Naive B cell (primary cell): ENCODE measurements at regions not wholly inside any gene's neighbourhood (a gene's known extent, or its start where the extent isn't known, plus 50 kb on each side); places are given as distances from the start of the nearest gene placed in this dataset.
"Not testable (repeated sequence)": the region's sequence is repeated elsewhere in the genome, so short reads cannot be mapped to it uniquely, and the experiment has no call there.

Source experiments
- ATAC-seq, 2 donors: fragments of 150-1000 bp; cut with Tn5 transposase; 2 replicates each; pipeline ENCODE4 v1.10.0; 2021; ENCODE audit warnings: low read depth in 2 of 2, mild to moderate bottlenecking in 2 of 2, moderate library complexity in 2 of 2
- DNase-seq: peaks from one replicate; pipeline ENCODE4 v3.0.0; 2022
- H3K27ac Mint-ChIP-seq, 6 donors: one replicate each; pipeline ENCODE4 v1.8.0; 2020 to 2022; ENCODE audit warnings: mild to moderate bottlenecking in 6 of 6, mixed read lengths in 6 of 6, moderate library complexity in 5 of 6, inconsistent platforms in 2 of 6
- H3K27me3 Mint-ChIP-seq, 3 donors: one replicate each; pipeline ENCODE4 v1.8.0; 2021 to 2022; ENCODE audit warnings: mixed read lengths in 3 of 3, mild to moderate bottlenecking in 1 of 3
- H3K36me3 Mint-ChIP-seq, 2 donors: one replicate each; pipeline ENCODE4 v1.8.0; 2020 to 2022; ENCODE audit warnings: mixed read lengths in 2 of 2, inconsistent platforms in 1 of 2, mild to moderate bottlenecking in 1 of 2
- H3K4me1 Mint-ChIP-seq, 3 donors: one replicate each; pipeline ENCODE4 v1.8.0; 2020 to 2022; ENCODE audit warnings: mixed read lengths in 3 of 3, inconsistent platforms in 1 of 3, mild to moderate bottlenecking in 1 of 3, moderate library complexity in 1 of 3
- H3K4me3 Mint-ChIP-seq, 8 donors: one replicate each; pipeline ENCODE4 v1.8.0; 2020 to 2022; ENCODE audit warnings: mild to moderate bottlenecking in 8 of 8, mixed read lengths in 8 of 8, moderate library complexity in 8 of 8, inconsistent platforms in 2 of 8
- H3K9me3 Mint-ChIP-seq, 7 donors: one replicate each; pipeline ENCODE4 v1.8.0; 2020 to 2022; ENCODE audit warnings: mixed read lengths in 7 of 7, mild to moderate bottlenecking in 5 of 7, inconsistent platforms in 2 of 7, moderate library complexity in 1 of 7

DNA sequence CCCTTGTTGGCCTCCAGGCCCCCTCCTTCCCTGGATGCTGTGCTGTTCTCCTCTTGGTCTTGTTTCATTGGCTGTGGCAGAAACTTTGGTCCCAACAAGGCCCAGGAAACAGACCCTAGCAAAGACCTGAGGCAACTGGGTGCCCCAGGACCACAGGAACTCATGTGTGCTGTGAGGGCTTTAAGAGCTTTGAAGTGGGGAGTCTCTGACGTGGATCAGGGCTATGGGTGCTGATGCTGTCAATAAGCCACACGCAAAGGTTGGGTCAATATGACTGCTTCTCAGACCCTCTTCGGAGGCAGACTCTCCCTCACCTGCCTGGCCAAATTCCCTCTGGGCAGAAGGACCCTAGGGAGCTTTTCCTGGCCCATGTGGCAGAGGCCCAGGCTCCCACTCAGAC lies 91.5 kb upstream of the MLN start:
- H3K9me3 Mint-ChIP-seq, result no peaks in the 10 kb centered on the region
- ATAC-seq (no peak), DNase-seq (no peak)
- H3K27ac Mint-ChIP-seq, result no peak overlapping the region
- H3K36me3 Mint-ChIP-seq, result no peaks in the 10 kb centered on the region
- no peak overlapping the region for H3K4me3 Mint-ChIP-seq
- peaks cover 0 to under 1% (median under 1%) of the 10 kb centered on the region in 3 donors for H3K4me1 Mint-ChIP-seq
- H3K27me3 Mint-ChIP-seq, result peaks cover 9 to 33% (median 20%) of the 10 kb centered on the region in 3 donors

GRCh38 chr6:33894438-33894837 lies 90.6 kb upstream of the MLN start:
- ATAC-seq, result no peak

DNA sequence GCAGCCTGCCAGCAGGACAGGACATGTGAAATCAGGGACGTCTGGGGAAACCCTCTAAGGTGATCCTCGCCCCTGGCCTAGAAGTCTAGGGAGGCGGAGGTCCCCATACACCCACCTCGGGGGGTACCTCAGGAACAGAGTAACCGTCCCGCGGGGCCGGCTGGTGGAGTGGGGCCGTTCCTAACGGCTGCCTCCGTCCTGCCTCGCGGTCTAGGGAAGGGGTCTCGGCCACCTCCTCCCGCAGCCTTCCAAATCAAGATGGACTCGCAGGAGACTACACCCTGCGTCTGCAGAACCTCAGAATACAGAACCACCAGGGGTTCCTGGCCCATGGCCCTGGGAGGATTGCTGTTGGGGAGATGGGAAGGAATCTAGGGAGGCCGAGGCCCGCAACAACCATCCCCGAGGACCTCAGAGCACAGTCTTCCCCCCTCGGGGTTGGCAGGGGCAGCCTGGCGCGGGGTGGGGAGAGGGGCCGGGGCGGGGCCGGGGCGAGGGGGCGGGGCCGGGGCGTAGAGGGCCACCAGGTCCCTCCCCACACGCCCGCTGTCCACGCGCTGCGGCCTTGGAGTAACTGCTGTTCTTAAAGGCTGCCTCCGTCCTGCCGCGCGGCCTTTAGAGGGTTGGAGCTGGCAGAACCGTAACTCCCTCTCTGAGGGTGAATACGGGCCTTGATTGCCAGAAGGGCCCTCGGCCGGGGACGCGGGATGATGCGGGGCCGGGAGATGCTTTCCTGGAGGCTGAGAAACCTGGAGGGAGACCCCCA lies 89.0 kb upstream of the MLN start:
- Mint-ChIP-seq H3K27me3 (peaks cover 9 to 26% (median 25%) of the 10 kb centered on the region in 3 donors), H3K27ac (no peak overlapping the region), H3K4me3 (no peak overlapping the region), H3K9me3 (no peaks in the 10 kb centered on the region), H3K36me3 (no peaks in the 10 kb centered on the region), H3K4me1 (no peaks in the 10 kb centered on the region)
- ATAC-seq (no peak), DNase-seq (no peak)

More at GRCh38 chr6:33894438-33894837, 90.6 kb upstream of the MLN start:
- peaks cover 9 to 31% (median 20%) of the 10 kb centered on the region in 3 donors for H3K27me3 Mint-ChIP-seq
- no peak for DNase-seq
- no peaks in the 10 kb centered on the region for H3K4me1 Mint-ChIP-seq
- H3K27ac Mint-ChIP-seq, result no peak overlapping the region
- H3K4me3 Mint-ChIP-seq, result no peak overlapping the region
- H3K9me3 Mint-ChIP-seq, result no peaks in the 10 kb centered on the region
- H3K36me3 Mint-ChIP-seq, result no peaks in the 10 kb centered on the region

GRCh38 chr6:33888664-33889200 lies 84.9 kb upstream of the MLN start:
- no peaks in the 10 kb centered on the region for H3K9me3 Mint-ChIP-seq
- H3K36me3 Mint-ChIP-seq, result no peaks in the 10 kb centered on the region
- no peaks in the 10 kb centered on the region for H3K4me1 Mint-ChIP-seq
- DNase-seq (no peak), ATAC-seq (no peak)
- no peak overlapping the region for H3K27ac Mint-ChIP-seq
- peaks cover 0 to 40% (median 30%) of the 10 kb centered on the region in 3 donors for H3K27me3 Mint-ChIP-seq
- H3K4me3 Mint-ChIP-seq, result no peak overlapping the region

DNA sequence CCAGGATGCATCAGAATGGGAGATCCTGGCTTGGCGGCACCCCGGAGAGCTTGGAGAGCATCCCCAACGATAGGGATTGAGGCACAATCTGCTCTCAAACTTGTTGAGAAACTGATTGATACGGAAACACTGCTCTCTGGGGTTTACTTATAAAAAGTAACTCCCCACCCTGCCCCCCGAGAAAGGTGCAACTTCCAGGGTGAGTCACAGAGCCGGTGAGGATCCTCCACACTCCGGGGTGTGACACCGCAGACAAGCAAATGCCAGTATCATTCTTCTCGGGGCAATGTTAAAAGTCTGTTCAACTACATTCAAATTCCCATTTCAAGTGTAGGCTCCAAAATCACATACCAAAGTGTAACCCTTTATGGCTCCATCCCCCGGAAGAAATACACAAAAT lies 84.4 kb upstream of the MLN start:
- H3K4me3 Mint-ChIP-seq, result no peak overlapping the region
- no peaks in the 10 kb centered on the region for H3K9me3 Mint-ChIP-seq
- no peak for ATAC-seq
- no peaks in the 10 kb centered on the region for H3K36me3 Mint-ChIP-seq
- H3K27me3 Mint-ChIP-seq, result peaks cover 0 to 35% (median 24%) of the 10 kb centered on the region in 3 donors
- DNase-seq, result no peak
- no peaks in the 10 kb centered on the region for H3K4me1 Mint-ChIP-seq
- no peak overlapping the region for H3K27ac Mint-ChIP-seq

DNA sequence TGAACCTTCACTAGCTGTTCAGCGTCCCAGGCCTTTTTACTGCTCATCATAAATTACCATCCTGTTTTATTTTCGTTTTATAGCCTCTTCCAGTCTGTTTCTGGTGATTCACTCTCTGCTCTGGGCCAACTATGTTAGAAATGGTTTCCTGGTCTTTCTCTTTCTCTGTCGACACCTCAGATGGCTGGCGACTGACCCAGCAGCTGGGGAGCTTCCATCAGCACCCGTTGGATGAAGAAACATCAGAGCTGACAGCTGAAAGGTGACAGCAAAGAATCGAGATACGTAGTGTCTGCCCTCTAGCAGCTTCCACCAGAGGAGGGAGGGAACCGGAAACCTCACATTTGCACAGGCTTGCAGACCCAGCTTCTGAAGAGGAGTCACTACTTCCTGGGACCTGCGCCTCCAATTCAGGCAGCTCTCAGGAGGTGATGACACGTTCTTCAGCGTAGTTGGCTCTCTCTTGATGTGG lies 82.9 kb upstream of the MLN start:
- H3K4me3 Mint-ChIP-seq, result no peak overlapping the region
- H3K4me1 Mint-ChIP-seq, result no peaks in the 10 kb centered on the region
- no peak for DNase-seq
- ATAC-seq, result no peak
- H3K27ac Mint-ChIP-seq, result peak overlapping the region in 1 of 6 donors; percentile 0
- H3K36me3 Mint-ChIP-seq, result no peaks in the 10 kb centered on the region
- H3K27me3 Mint-ChIP-seq, result peaks cover 0 to 25% (median 19%) of the 10 kb centered on the region in 3 donors
- H3K9me3 Mint-ChIP-seq, result no peaks in the 10 kb centered on the region

DNA sequence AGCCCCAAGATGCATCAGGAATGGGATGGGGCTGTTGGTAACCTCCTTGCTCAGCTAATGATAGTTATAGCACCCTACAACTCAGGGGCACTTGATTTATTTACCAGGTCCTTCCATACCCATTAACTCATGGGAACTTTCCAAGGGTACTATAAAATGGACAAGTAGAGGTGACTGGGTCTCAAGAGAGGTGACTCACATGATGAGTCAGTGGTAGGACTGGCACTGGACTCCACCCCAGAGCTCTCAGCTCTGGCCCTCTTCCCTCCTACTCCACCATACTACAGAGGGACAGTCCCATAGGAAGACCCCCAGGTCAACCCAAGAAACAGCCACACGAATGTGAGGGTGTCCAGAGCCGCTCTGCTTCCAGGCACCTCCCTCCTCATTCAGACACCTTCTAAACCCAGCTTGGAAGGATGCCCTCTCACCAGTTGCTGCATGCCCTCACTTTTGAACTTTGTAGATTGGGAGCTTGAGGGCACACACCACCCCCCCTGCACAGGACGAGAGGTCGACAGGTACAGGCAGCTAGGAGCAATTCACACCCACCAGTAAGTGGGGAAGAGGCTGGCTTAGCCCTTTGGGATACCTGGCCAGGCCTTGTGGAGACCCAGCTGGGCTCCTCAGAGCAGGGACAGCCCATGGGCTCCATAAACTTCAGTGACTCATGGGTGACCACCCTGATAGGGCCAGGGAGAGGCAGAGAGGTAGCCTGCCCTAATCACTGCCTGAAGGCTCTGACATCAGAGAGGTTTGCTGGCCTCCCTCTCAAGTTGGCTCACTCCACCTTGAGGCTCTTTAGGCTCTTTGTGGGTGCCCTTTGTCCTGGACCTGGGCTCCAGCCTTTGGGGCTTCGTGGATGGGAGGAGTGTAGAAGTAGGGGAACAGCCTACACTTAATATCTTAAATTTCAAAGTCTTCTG lies 81.6 kb upstream of the MLN start:
- Mint-ChIP-seq H3K9me3 (no peaks in the 10 kb centered on the region), H3K27me3 (peaks cover 5 to 25% (median 11%) of the 10 kb centered on the region in 3 donors), H3K27ac (no peak overlapping the region), H3K36me3 (no peaks in the 10 kb centered on the region), H3K4me3 (no peak overlapping the region), H3K4me1 (no peaks in the 10 kb centered on the region)
- ATAC-seq (no peak), DNase-seq (no peak)

DNA sequence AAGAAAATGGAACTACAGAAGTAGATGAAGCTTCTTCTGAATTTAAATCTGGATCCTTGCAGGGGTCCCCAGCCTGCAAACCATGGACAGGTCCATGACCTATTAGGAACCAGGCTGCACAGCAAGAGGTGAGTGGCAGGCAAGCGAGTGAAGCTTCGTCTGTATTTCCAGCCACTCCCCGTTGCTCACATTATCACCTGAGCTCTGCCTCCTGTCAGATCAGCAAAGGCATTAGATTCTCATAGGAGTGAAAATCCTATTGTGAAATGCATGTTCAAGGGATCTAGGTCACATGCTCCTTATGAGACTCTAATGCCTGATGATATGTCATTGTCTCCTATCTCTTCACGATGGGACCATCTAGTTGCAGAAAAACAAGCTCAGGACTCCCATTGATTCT lies 79.8 kb upstream of the MLN start:
- not testable (repeated sequence) for H3K9me3 Mint-ChIP-seq, H3K27ac Mint-ChIP-seq, H3K36me3 Mint-ChIP-seq, H3K4me3 Mint-ChIP-seq, ATAC-seq, DNase-seq, H3K4me1 Mint-ChIP-seq
- H3K27me3 Mint-ChIP-seq, result peaks cover 5 to 25% (median 11%) of the 10 kb centered on the region in 3 donors

DNA sequence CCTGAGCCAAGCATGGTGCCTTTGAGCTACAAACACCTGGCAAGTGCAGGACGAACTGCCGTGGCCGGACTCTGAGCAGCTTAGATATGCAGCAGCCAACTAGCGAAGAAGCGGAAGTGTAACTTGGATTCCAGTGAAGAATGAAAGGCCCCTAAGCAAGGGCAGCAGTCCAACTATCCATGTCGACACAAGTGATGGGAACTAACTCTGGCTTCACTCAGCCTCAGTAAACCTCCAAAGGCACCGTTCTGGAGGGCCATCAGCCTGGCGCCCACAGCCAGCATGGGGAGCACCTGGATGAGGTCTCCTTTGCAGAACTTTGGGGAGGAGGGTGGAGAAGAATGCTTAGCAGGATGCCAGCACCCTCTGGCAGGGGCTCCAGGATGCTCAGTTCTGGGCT lies 78.4 kb upstream of the MLN start:
- Mint-ChIP-seq H3K4me3 (no peak overlapping the region), H3K9me3 (no peaks in the 10 kb centered on the region), H3K27me3 (peaks cover 5 to 16% (median 9%) of the 10 kb centered on the region in 3 donors), H3K36me3 (no peaks in the 10 kb centered on the region), H3K27ac (no peak overlapping the region), H3K4me1 (peaks cover 0 to 5% (median 0%) of the 10 kb centered on the region in 3 donors)
- DNase-seq (no peak), ATAC-seq (no peak)

DNA sequence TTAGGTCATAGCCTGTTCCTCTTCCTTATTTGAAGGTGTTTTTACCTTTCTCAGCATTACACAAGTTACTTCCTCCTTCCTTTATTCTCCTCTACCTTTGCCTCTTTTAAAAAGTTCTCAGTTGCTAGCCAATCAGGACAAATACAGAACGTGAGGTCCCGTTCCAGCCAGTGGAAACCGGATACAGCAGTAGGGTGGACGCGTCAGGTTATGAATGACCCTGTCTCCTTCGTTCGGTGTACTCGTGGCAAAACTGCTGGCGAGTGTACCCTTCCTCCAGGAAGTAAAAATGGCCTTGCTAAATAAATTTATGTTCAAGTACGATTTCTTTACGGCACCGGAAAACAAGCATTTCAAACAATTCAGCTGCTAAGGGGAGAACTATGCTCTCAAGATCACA lies 77.0 kb upstream of the MLN start:
- Mint-ChIP-seq H3K9me3 (no peaks in the 10 kb centered on the region), H3K4me3 (no peak overlapping the region), H3K4me1 (peaks cover 0 to 5% (median 0%) of the 10 kb centered on the region in 3 donors), H3K36me3 (no peaks in the 10 kb centered on the region), H3K27me3 (peaks cover 5 to 24% (median 16%) of the 10 kb centered on the region in 3 donors), H3K27ac (no peak overlapping the region)
- DNase-seq (no peak), ATAC-seq (no peak)

GRCh38 chr6:33880104-33880678 lies 76.4 kb upstream of the MLN start:
- DNase-seq, result no peak
- H3K27me3 Mint-ChIP-seq, result peaks cover 5 to 23% (median 17%) of the 10 kb centered on the region in 3 donors

GRCh38 chr6:33878562-33878961 lies 74.8 kb upstream of the MLN start:
- Mint-ChIP-seq H3K27ac (no peak overlapping the region), H3K4me3 (no peak overlapping the region), H3K36me3 (no peaks in the 10 kb centered on the region), H3K4me1 (peaks cover 0 to 10% (median 0%) of the 10 kb centered on the region in 3 donors), H3K9me3 (no peaks in the 10 kb centered on the region), H3K27me3 (peaks cover 5 to 25% (median 19%) of the 10 kb centered on the region in 3 donors)
- no peak for DNase-seq
- ATAC-seq, result no peak

More at GRCh38 chr6:33880104-33880678, 76.4 kb upstream of the MLN start:
- no peaks in the 10 kb centered on the region for H3K9me3 Mint-ChIP-seq
- peak overlapping the region in 1 of 6 donors; percentile 25 for H3K27ac Mint-ChIP-seq
- H3K36me3 Mint-ChIP-seq, result no peaks in the 10 kb centered on the region
- H3K4me1 Mint-ChIP-seq, result peaks cover 0 to 5% (median 0%) of the 10 kb centered on the region in 3 donors
- no peak overlapping the region for H3K4me3 Mint-ChIP-seq
- ATAC-seq, result no peak

DNA sequence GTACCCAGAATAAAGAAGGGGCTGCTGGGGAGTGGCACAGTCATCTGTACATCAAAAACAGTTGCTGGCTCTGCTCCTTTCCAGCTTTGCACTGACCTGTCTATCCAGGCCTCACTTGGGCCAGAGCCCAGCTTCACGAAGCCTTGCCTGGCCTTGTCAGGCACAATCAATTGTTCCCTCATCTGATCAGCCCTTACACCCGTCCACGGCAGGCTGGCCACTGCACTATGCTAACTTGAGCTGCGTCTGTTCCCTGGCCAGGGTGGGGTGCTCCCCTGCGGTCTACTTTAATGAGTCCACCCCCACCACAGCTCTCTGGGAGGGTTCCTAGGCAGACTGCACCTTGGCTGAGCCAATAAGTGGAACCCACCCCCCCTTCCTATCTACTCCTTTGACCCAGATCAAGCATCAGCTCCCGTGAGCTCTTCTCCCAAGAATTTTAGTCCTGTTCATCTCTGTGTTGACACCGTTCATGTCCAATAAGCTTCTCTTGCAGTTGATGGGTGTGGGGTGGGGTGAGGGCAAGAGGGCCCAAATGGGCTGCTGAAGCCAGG lies 74.3 kb upstream of the MLN start:
- H3K4me3 Mint-ChIP-seq, result no peak overlapping the region
- no peaks in the 10 kb centered on the region for H3K9me3 Mint-ChIP-seq
- no peak for DNase-seq
- peaks cover 0 to 10% (median 0%) of the 10 kb centered on the region in 3 donors for H3K4me1 Mint-ChIP-seq
- no peak for ATAC-seq
- H3K27me3 Mint-ChIP-seq, result peaks cover 5 to 25% (median 19%) of the 10 kb centered on the region in 3 donors
- H3K36me3 Mint-ChIP-seq, result no peaks in the 10 kb centered on the region
- no peak overlapping the region for H3K27ac Mint-ChIP-seq
